Thyroid gland (tissue), 4 donors: ENCODE measurements at regions not wholly inside any gene's neighbourhood (a gene's known extent, or its start where the extent isn't known, plus 50 kb on each side); places are given as distances from the start of the nearest gene placed in this dataset.

Source experiments
- POLR2A ChIP-seq, 2 donors: fragments of 450-650 bp; IDR thresholded peaks; one replicate each; pipeline ENCODE4 v1.6.1; 2017; ENCODE audit warnings: antibody characterized with exemption in 2 of 2, mild to moderate bottlenecking in 2 of 2, moderate library complexity in 1 of 2
- TF ChIP-seq, protein P1 (sequence below), 6 experiments: fragments of 200-600 bp in 3 of 6; fragments of 450-650 bp in 3 of 6; sonication (generic) in 3 of 6; IDR thresholded peaks; one replicate each; pipeline ENCODE4 v1.5.1; 2016 to 2019; ENCODE audit warnings: antibody characterized with exemption in 6 of 6, mild to moderate bottlenecking in 2 of 6, inconsistent platforms in 1 of 6, moderate library complexity in 1 of 6

DNA sequence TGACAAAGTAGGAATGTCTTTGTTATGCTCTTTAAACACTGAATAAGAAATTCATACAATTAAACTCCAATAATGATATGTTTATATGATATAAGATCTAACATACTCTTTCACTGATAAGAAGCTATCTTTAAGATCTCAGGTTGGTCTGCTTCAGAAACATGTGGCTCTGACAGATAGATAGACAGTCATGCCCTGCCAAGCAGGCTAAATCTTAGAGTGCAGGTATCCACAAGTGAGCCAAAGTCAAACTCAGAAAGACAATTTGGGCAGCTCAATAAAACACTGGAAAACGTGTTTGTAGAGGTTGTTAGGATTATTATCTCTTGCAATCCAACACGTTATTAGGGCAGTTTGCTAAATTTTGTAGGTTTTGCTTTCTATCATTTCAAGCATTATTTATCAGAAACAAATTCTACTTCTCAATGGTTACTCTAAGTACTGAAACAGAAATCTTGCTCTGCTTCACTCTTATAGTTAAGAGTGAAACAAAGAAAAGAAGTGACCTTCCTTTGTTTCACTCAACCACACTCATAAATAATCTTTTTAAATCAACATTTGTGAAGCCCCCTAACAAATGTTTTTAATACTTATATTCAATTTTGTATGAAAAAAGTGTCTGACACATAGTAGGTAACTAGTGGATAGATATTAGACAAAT lies 1255.6 kb downstream of the DIAPH3 start:
- TF ChIP-seq, protein P1, sequence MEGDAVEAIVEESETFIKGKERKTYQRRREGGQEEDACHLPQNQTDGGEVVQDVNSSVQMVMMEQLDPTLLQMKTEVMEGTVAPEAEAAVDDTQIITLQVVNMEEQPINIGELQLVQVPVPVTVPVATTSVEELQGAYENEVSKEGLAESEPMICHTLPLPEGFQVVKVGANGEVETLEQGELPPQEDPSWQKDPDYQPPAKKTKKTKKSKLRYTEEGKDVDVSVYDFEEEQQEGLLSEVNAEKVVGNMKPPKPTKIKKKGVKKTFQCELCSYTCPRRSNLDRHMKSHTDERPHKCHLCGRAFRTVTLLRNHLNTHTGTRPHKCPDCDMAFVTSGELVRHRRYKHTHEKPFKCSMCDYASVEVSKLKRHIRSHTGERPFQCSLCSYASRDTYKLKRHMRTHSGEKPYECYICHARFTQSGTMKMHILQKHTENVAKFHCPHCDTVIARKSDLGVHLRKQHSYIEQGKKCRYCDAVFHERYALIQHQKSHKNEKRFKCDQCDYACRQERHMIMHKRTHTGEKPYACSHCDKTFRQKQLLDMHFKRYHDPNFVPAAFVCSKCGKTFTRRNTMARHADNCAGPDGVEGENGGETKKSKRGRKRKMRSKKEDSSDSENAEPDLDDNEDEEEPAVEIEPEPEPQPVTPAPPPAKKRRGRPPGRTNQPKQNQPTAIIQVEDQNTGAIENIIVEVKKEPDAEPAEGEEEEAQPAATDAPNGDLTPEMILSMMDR (IDR thresholded peaks at IDR 0.05): no peak
- TF ChIP-seq POLR2A (IDR thresholded peaks at IDR 0.05): no peak
